ENCODE measurements at regions not wholly inside any gene's neighbourhood (a gene's known extent, or its start where the extent isn't known, plus 50 kb on each side); places are given as distances from the start of the nearest gene placed in this dataset.

- no peak for DNase-seq
These were observed 56.6 kb upstream of the IGFBP2 start for GRCh38 chr2:216576616-216577015.

GRCh38 chr2:216578325-216578724 lies 54.9 kb upstream of the IGFBP2 start:
- no peak for DNase-seq

DNA sequence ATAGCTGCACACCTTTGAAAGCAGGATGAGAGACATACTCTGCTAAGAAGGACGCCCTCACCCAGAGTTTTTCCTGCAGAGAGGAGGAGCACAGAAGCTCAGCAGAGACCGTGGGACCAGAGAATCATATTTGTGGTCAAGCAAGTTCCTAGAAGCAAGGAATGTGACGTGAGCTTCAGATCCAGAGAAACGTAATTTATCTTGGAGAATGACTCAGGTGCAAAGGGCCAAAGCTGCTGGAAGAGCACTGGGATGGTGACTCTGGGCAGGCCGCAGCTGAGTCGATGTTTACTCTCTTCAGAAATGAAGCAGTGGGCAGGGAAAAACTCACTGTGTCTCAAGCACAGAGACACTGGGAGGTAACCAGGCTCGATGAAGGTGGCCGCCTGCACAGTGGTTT lies 50.1 kb upstream of the IGFBP2 start:
- DNase-seq, result no peak
